ENCODE measurements at regions not wholly inside any gene's neighbourhood (a gene's known extent, or its start where the extent isn't known, plus 50 kb on each side); places are given as distances from the start of the nearest gene placed in this dataset.

- TF ChIP-seq ZNF75D (CRISPR knock-in tag; IDR thresholded peaks at IDR 0.05; ENCODE audit: borderline replicate concordance) = no peak
- no peak for TF ChIP-seq TFDP1 (CRISPR knock-in tag; IDR thresholded peaks at IDR 0.05; ENCODE audit: borderline replicate concordance)
These were observed 521.9 kb downstream of the CCDC85A start (continued) for GRCh38 chr2:56705713-56706112.

DNA sequence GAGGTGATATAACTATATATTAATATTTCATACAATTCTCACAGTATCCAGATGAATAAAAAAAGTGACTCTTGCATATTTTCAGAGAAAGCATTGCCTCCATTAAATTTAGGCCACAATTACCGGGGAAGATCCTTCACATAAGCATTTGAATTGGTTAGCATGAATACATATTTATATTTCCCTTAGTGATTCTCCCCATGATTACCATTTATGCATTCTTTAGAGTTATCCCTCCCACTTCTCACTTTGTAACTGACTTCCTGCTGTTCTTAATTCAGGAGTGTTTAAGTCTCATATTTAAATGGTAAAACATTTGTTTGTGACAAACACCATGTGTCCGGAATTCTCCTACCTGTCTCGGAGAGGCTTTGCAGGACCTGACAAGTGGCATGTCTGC lies 523.4 kb downstream of the CCDC85A start:
- no peaks in the 10 kb centered on the region for H3K36me3 ChIP-seq (replicated peaks in 1 of 2; ENCODE audit: control insufficient read depth in 1 of 2, insufficient read depth in 2 of 2, low read length in 2 of 2)
- H4K20me1 ChIP-seq (ENCODE audit: insufficient read depth, low read length) = no peaks in the 10 kb centered on the region
- H3K4me3 ChIP-seq (replicated peaks in 1 of 3; ENCODE audit: insufficient read depth in 1 of 3, low read depth in 2 of 3, low read length in 3 of 3) = no peak overlapping the region
- DNase-seq (ENCODE audit: low spot score) = no peak
- ChIA-PET POLR2A (no interaction called here), CTCF (ENCODE audit: low intra/inter-chr PET ratio, low total read pairs) (no interaction called here)
- H3K9me3 ChIP-seq (ENCODE audit: low read length) = peaks cover 64% of the 10 kb centered on the region
- in situ Hi-C loops (cut with HindIII; ENCODE audit: extremely low pct_ligation_motif_present, low pct_unique_long_range_greater_than_20kb) = no loop called here
- H2AFZ ChIP-seq (ENCODE audit: low read length) = no peak overlapping the region
- H3K4me2 ChIP-seq (ENCODE audit: low read depth, low read length) = no peak overlapping the region
- WGBS (ENCODE audit: low lambda C conversion rate) = 13% methylated on average over 3 of the region's 3 CpGs
- no peak overlapping the region for H3K9ac ChIP-seq (ENCODE audit: insufficient read depth, low read depth, low read length)
- H3K79me2 ChIP-seq (ENCODE audit: insufficient read depth, low read length) = no peaks in the 10 kb centered on the region
- BruUV-seq (replicated peaks) = no TSS peak
- FAIRE-seq = no peak
- H3K27ac ChIP-seq (ENCODE audit: extremely low read length, insufficient read depth, low read length) = no peak overlapping the region
- no peaks in the 10 kb centered on the region for H3K4me1 ChIP-seq (ENCODE audit: insufficient read depth, low read length)
- no peaks in the 10 kb centered on the region for H3K27me3 ChIP-seq (ENCODE audit: control insufficient read depth in 1 of 2, insufficient read depth in 2 of 2, low read length in 2 of 2)
- intact Hi-C loops (cut with micrococcal nuclease; ENCODE audit: unreplicated experiment) = no loop called here
- ATAC-seq = no peak
- TF ChIP-seq, protein P1, sequence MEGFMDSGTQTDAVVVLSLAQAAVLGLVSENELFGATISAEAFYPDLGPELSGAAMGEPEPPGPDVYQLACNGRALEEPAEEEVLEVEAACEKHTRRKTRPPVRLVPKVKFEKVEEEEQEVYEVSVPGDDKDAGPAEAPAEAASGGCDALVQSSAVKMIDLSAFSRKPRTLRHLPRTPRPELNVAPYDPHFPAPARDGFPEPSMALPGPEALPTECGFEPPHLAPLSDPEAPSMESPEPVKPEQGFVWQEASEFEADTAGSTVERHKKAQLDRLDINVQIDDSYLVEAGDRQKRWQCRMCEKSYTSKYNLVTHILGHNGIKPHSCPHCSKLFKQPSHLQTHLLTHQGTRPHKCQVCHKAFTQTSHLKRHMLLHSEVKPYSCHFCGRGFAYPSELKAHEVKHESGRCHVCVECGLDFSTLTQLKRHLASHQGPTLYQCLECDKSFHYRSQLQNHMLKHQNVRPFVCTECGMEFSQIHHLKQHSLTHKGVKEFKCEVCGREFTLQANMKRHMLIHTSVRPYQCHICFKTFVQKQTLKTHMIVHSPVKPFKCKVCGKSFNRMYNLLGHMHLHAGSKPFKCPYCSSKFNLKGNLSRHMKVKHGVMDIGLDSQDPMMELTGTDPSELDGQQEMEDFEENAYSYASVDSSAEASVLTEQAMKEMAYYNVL (CRISPR knock-in tag; IDR thresholded peaks at IDR 0.05; ENCODE audit: borderline replicate concordance) = no peak
- TF ChIP-seq MAZ (IDR thresholded peaks at IDR 0.05; ENCODE audit: borderline replicate concordance, low read depth, low read length) (no peak), MAZ (CRISPR knock-in tag; IDR thresholded peaks at IDR 0.05; ENCODE audit: low read depth) (no peak), CHCHD3 (CRISPR knock-in tag; IDR thresholded peaks at IDR 0.05) (no peak), ZNF510 (CRISPR knock-in tag; IDR thresholded peaks at IDR 0.05; ENCODE audit: low read depth) (no peak), ZNF207 (IDR thresholded peaks at IDR 0.05; ENCODE audit: borderline replicate concordance) (no peak), HNF4G (IDR thresholded peaks at IDR 0.05; ENCODE audit: borderline replicate concordance, low read depth, low read length) (no peak), HNF4G (CRISPR knock-in tag; IDR thresholded peaks at IDR 0.05; ENCODE audit: borderline replicate concordance, low read depth) (no peak), ZNF225 (CRISPR knock-in tag; IDR thresholded peaks at IDR 0.05) (no peak), ZSCAN29 (CRISPR knock-in tag; conservative IDR thresholded peaks at IDR 0.05) (no peak), THRA (CRISPR knock-in tag; IDR thresholded peaks at IDR 0.05; ENCODE audit: borderline replicate concordance) (no peak), HBP1 (CRISPR knock-in tag; IDR thresholded peaks at IDR 0.05; ENCODE audit: low read depth) (no peak), ATAD3A (CRISPR knock-in tag; IDR thresholded peaks at IDR 0.05) (no peak)
